Suprapubic skin (tissue), 4 donors: ENCODE measurements at regions not wholly inside any gene's neighbourhood (a gene's known extent, or its start where the extent isn't known, plus 50 kb on each side); places are given as distances from the start of the nearest gene placed in this dataset.

Source experiments
- DNase-seq, 2 donors: peaks; one replicate each; pipeline ENCODE4 v3.0.0-alpha.2; 2019; ENCODE audit warnings: low spot score in 2 of 2
- H3K27ac ChIP-seq: fragments of 200-600 bp; sonication (generic); one replicate; pipeline ENCODE4 v1.5.1; 2019
- H3K27me3 ChIP-seq: fragments of 200-600 bp; sonication (generic); one replicate; pipeline ENCODE4 v1.5.1; 2019
- H3K36me3 ChIP-seq: fragments of 200-600 bp; sonication (generic); one replicate; pipeline ENCODE4 v1.5.1; 2019
- H3K4me1 ChIP-seq: fragments of 200-600 bp; sonication (generic); one replicate; pipeline ENCODE4 v1.5.1; 2019
- H3K4me3 ChIP-seq: fragments of 200-600 bp; sonication (generic); one replicate; pipeline ENCODE4 v1.5.1; 2019; ENCODE audit warnings: mild to moderate bottlenecking
- H3K9me3 ChIP-seq: fragments of 200-600 bp; sonication (generic); one replicate; pipeline ENCODE4 v1.5.1; 2019
- CTCF ChIP-seq, 2 donors: fragments of 200-600 bp in 1 of 2; fragments of 450-650 bp in 1 of 2; sonication (generic) in 1 of 2; IDR thresholded peaks; one replicate each; pipeline ENCODE4 v1.5.1; 2016 to 2019; ENCODE audit warnings: antibody characterized with exemption in 2 of 2, mild to moderate bottlenecking in 1 of 2, moderate library complexity in 1 of 2
- EP300 ChIP-seq: sonication (generic); formaldehyde crosslinking; IDR thresholded peaks from one replicate; pipeline ENCODE4 v1.6.1; 2017; ENCODE audit warnings: antibody characterized with exemption
- POLR2A ChIP-seq, 2 donors: fragments of 450-650 bp; IDR thresholded peaks; one replicate each; pipeline ENCODE4 v1.6.1; 2017; ENCODE audit warnings: antibody characterized with exemption in 2 of 2, mild to moderate bottlenecking in 2 of 2, moderate library complexity in 2 of 2
- POLR2AphosphoS5 ChIP-seq, 3 donors: sonication (generic); formaldehyde crosslinking; IDR thresholded peaks; one replicate each; pipeline ENCODE4 v1.6.1; 2017; ENCODE audit warnings: antibody characterized with exemption in 3 of 3
- WGBS: methylation state at CpG from one replicate; pipeline ENCODE4 v1.1.5; 2018; 5-methylcytosine and 5-hydroxymethylcytosine counted together

GRCh38 chr9:86513429-86513828 lies 159.2 kb upstream of the TUT7 start:
- Histone ChIP-seq H3K9me3 (no peaks in the 10 kb centered on the region), H3K4me1 (no peaks in the 10 kb centered on the region), H3K4me3 (no peak overlapping the region), H3K36me3 (no peaks in the 10 kb centered on the region), H3K27me3 (peaks cover 3% of the 10 kb centered on the region), H3K27ac (no peak overlapping the region)
- no peak for TF ChIP-seq POLR2A (IDR thresholded peaks at IDR 0.05)
- 97% methylated on average over 2 of the region's 2 CpGs for WGBS
- no peak for DNase-seq

- 84% methylated on average over 2 of the region's 2 CpGs for WGBS
- Histone ChIP-seq H3K9me3 (no peaks in the 10 kb centered on the region), H3K27ac (no peak overlapping the region), H3K27me3 (peaks cover 3% of the 10 kb centered on the region), H3K4me1 (no peaks in the 10 kb centered on the region), H3K36me3 (no peaks in the 10 kb centered on the region), H3K4me3 (no peak overlapping the region)
- no peak for DNase-seq
- no peak for TF ChIP-seq POLR2AphosphoS5 (IDR thresholded peaks at IDR 0.05)
- no peak for TF ChIP-seq CTCF (IDR thresholded peaks at IDR 0.05)
- no peak for TF ChIP-seq POLR2A (IDR thresholded peaks at IDR 0.05)
- no peak for TF ChIP-seq EP300
These were observed 158.7 kb upstream of the TUT7 start for GRCh38 chr9:86512929-86513328.

- H3K9me3 ChIP-seq = no peaks in the 10 kb centered on the region
- 88% methylated on average over 8 of the region's 8 CpGs for WGBS
- no peak for DNase-seq
- H3K27ac ChIP-seq = no peak overlapping the region
- peaks cover 3% of the 10 kb centered on the region for H3K27me3 ChIP-seq
- H3K4me1 ChIP-seq = no peaks in the 10 kb centered on the region
- no peaks in the 10 kb centered on the region for H3K36me3 ChIP-seq
- no peak overlapping the region for H3K4me3 ChIP-seq
- TF ChIP-seq POLR2AphosphoS5 (IDR thresholded peaks at IDR 0.05) (no peak), EP300 (no peak)
These were observed 157.6 kb upstream of the TUT7 start for GRCh38 chr9:86511614-86512360.

- no peak for DNase-seq
- 88% methylated on average over 6 of the region's 6 CpGs for WGBS
- H3K36me3 ChIP-seq = no peaks in the 10 kb centered on the region
- H3K9me3 ChIP-seq = no peaks in the 10 kb centered on the region
- H3K4me3 ChIP-seq = no peak overlapping the region
- TF ChIP-seq POLR2A (IDR thresholded peaks at IDR 0.05) (no peak), POLR2AphosphoS5 (IDR thresholded peaks at IDR 0.05) (no peak), CTCF (IDR thresholded peaks at IDR 0.05) (no peak), EP300 (no peak)
- H3K27me3 ChIP-seq = no peaks in the 10 kb centered on the region
- no peak overlapping the region for H3K27ac ChIP-seq
- peaks cover 4% of the 10 kb centered on the region for H3K4me1 ChIP-seq
These were observed 154.1 kb upstream of the TUT7 start for GRCh38 chr9:86508208-86508903.

GRCh38 chr9:86507212-86507630 lies 153.0 kb upstream of the TUT7 start:
- no peaks in the 10 kb centered on the region for H3K27me3 ChIP-seq
- no peaks in the 10 kb centered on the region for H3K9me3 ChIP-seq
- TF ChIP-seq POLR2A (IDR thresholded peaks at IDR 0.05) = no peak
- TF ChIP-seq POLR2AphosphoS5 (IDR thresholded peaks at IDR 0.05) = no peak
- TF ChIP-seq CTCF (IDR thresholded peaks at IDR 0.05) = no peak
- TF ChIP-seq EP300 = no peak
- H3K36me3 ChIP-seq = no peaks in the 10 kb centered on the region
- H3K27ac ChIP-seq = peak overlapping the region; percentile 32
- WGBS = 72% methylated on average over 6 of the region's 6 CpGs
- peaks cover 4% of the 10 kb centered on the region for H3K4me1 ChIP-seq
- DNase-seq = no peak
- H3K4me3 ChIP-seq = no peak overlapping the region

GRCh38 chr9:86503942-86504341 lies 149.7 kb upstream of the TUT7 start:
- WGBS = 69% methylated on average over 6 of the region's 6 CpGs
- DNase-seq = no peak

More at GRCh38 chr9:86503942-86504341, 149.7 kb upstream of the TUT7 start:
- Histone ChIP-seq H3K27ac (peak overlapping the region; percentile 18), H3K4me1 (peaks cover 13% of the 10 kb centered on the region), H3K4me3 (no peak overlapping the region), H3K36me3 (no peaks in the 10 kb centered on the region), H3K9me3 (no peaks in the 10 kb centered on the region), H3K27me3 (no peaks in the 10 kb centered on the region)
- TF ChIP-seq CTCF (IDR thresholded peaks at IDR 0.05) = no peak
- no peak for TF ChIP-seq POLR2AphosphoS5 (IDR thresholded peaks at IDR 0.05)
- no peak for TF ChIP-seq EP300
- no peak for TF ChIP-seq POLR2A (IDR thresholded peaks at IDR 0.05)
